ENCODE measurements at regions not wholly inside any gene's neighbourhood (a gene's known extent, or its start where the extent isn't known, plus 50 kb on each side); places are given as distances from the start of the nearest gene placed in this dataset.

GRCh38 chr9:18126831-18127498, 347.0 kb upstream of the ADAMTSL1 start:
- TF ChIP-seq CTCF (IDR thresholded peaks at IDR 0.05): no peak
- TF ChIP-seq POLR2A (IDR thresholded peaks at IDR 0.05): no peak

Measured in uterus (tissue), 2 donors.